ENCODE measurements at regions not wholly inside any gene's neighbourhood (a gene's known extent, or its start where the extent isn't known, plus 50 kb on each side); places are given as distances from the start of the nearest gene placed in this dataset.

DNA sequence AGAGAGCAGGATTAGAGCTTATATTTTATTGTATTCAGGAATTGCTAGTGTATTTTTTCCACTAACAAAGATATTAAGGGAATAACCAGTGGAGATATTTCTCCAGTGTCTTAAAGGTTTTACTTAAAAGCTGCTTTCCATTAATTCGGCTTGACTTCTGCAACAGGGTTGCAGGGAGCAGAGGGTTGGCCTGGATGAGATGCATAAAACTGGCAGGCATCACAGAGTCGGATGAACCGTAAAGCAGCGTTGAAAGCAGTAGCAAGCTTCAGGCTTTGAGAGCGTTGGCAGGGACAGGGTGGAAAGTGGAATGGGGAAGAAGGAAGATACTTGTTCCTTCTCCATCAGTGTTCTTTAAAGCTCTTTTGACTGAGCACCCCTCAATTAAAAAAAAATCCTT, 237.2 kb downstream of the LMO4 start:
- TF ChIP-seq, protein P1, sequence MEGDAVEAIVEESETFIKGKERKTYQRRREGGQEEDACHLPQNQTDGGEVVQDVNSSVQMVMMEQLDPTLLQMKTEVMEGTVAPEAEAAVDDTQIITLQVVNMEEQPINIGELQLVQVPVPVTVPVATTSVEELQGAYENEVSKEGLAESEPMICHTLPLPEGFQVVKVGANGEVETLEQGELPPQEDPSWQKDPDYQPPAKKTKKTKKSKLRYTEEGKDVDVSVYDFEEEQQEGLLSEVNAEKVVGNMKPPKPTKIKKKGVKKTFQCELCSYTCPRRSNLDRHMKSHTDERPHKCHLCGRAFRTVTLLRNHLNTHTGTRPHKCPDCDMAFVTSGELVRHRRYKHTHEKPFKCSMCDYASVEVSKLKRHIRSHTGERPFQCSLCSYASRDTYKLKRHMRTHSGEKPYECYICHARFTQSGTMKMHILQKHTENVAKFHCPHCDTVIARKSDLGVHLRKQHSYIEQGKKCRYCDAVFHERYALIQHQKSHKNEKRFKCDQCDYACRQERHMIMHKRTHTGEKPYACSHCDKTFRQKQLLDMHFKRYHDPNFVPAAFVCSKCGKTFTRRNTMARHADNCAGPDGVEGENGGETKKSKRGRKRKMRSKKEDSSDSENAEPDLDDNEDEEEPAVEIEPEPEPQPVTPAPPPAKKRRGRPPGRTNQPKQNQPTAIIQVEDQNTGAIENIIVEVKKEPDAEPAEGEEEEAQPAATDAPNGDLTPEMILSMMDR (IDR thresholded peaks at IDR 0.05), result no peak
- Mint-ChIP-seq H3K4me3 (no peak overlapping the region), H3K4me1 (ENCODE audit: low read depth) (no peaks in the 10 kb centered on the region), H3K9me3 (no peaks in the 10 kb centered on the region), H3K27me3 (peaks cover 2% of the 10 kb centered on the region), H3K27ac (no peak overlapping the region), H3K36me3 (ENCODE audit: low read depth) (no peaks in the 10 kb centered on the region)
- ChIA-PET CTCF (interaction anchor here (0.5 kb wide), 1 partner anchor 184 kb away, joined by 3 read pairs; no protein-coding TSS in a partner anchor), POLR2A (no interaction called here)
- ATAC-seq (no peak), DNase-seq (no peak)
- intact Hi-C loops (cut with micrococcal nuclease), result no loop called here

DNA sequence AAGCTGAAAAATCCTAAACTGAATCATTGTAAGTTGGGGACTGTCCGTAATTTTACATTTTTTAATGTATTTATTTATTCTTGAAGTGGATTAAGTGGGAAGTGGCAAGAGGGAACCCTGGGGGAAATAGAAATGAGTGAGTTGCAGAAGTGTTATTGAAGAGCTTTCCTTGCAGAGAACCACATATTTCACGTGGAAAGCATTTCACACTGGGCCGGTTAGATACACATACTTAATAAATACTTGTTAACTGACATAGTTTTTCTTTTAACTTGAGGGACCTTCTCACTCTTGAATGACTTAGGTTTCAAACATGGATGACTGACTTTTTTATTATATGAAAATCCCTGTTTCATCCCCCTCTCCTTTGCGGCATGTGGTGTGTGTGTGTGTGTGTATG, 239.3 kb downstream of the LMO4 start:
- H3K4me1 Mint-ChIP-seq (ENCODE audit: low read depth), result no peaks in the 10 kb centered on the region
- TF ChIP-seq, protein P1 (IDR thresholded peaks at IDR 0.05), result no peak
- no peak overlapping the region for H3K27ac Mint-ChIP-seq
- no peaks in the 10 kb centered on the region for H3K36me3 Mint-ChIP-seq (ENCODE audit: low read depth)
- no peaks in the 10 kb centered on the region for H3K9me3 Mint-ChIP-seq
- no peak for ATAC-seq
- POLR2A ChIA-PET, result no interaction called here
- CTCF ChIA-PET, result no interaction called here
- intact Hi-C loops (cut with micrococcal nuclease), result no loop called here
- no peak for DNase-seq
- H3K27me3 Mint-ChIP-seq, result peaks cover 4% of the 10 kb centered on the region
- no peak overlapping the region for H3K4me3 Mint-ChIP-seq

DNA sequence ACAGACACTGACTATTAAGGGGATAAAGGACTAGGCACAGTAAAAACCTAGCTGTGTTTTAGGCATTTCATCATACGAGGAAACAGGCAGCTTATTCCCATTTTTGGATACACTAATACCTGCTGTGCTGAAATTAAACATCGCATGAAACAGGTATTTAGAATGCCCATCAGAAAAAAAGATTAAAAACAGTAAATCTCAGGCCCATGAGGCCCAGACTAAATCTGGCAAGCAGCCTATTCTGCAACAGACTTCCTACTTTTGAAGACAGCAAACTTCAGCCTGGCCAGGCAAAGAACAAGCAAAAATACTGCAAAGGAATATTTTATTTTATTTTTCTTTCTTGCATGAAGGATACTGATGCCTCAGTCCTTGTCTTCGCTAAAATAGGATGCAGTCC, 240.2 kb downstream of the LMO4 start:
- H3K4me1 Mint-ChIP-seq (ENCODE audit: low read depth), result no peaks in the 10 kb centered on the region
- H3K4me3 Mint-ChIP-seq, result no peak overlapping the region
- no peaks in the 10 kb centered on the region for H3K36me3 Mint-ChIP-seq (ENCODE audit: low read depth)
- POLR2A ChIA-PET, result no interaction called here
- peaks cover 4% of the 10 kb centered on the region for H3K27me3 Mint-ChIP-seq
- ATAC-seq (no peak), DNase-seq (no peak)
- no peaks in the 10 kb centered on the region for H3K9me3 Mint-ChIP-seq
- intact Hi-C loops (cut with micrococcal nuclease), result no loop called here
- CTCF ChIA-PET, result no interaction called here
- no peak overlapping the region for H3K27ac Mint-ChIP-seq
- TF ChIP-seq, protein P1 (IDR thresholded peaks at IDR 0.05), result no peak

DNA sequence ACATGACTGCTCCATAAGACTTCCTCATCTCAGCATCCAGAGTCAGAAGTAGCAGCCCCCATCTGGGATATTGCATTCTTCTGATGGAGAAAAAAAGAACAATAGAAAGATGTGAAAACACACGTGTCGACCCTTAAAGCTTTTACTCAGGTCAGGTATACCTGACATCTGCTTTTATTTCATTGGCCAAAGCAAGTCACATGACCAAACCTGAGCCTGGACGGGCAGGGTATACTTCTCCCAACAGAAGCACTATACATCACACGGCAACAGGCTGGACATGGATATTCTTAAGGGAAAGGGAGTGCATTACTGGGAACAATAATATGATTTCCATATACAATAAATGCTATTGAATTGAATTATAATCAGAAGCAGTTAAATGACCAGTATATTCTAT, 243.3 kb downstream of the LMO4 start:
- intact Hi-C loops (cut with micrococcal nuclease), result no loop called here
- no peak for DNase-seq
- Mint-ChIP-seq H3K4me1 (ENCODE audit: low read depth) (no peaks in the 10 kb centered on the region), H3K4me3 (no peak overlapping the region), H3K27me3 (peaks cover 4% of the 10 kb centered on the region), H3K36me3 (ENCODE audit: low read depth) (no peaks in the 10 kb centered on the region), H3K27ac (no peak overlapping the region), H3K9me3 (no peaks in the 10 kb centered on the region)
- ChIA-PET CTCF (no interaction called here), POLR2A (no interaction called here)
- no peak for ATAC-seq
- TF ChIP-seq, protein P1 (IDR thresholded peaks at IDR 0.05), result no peak

DNA sequence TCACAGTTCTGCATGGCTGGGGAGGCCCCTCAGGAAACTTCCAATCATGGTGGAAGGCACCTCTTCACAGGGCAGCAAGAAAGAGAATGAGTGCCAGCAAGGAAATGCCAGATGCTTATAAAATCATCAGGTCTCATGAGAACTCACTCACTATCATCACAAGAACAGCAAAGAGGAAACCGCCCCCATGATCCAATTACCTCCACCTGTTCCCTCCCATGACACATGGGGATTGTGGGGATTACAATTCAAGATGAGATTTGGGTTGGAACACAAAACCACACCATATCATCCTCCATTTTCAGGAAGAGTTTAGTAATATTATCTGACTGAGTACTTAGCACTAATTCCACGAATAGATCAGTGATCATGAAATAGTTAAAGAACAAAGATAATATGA, 244.2 kb downstream of the LMO4 start:
- ChIA-PET CTCF (no interaction called here), POLR2A (no interaction called here)
- DNase-seq, result no peak
- H3K27ac Mint-ChIP-seq, result no peak overlapping the region
- H3K4me1 Mint-ChIP-seq (ENCODE audit: low read depth), result no peaks in the 10 kb centered on the region
- no peaks in the 10 kb centered on the region for H3K9me3 Mint-ChIP-seq
- no peak overlapping the region for H3K4me3 Mint-ChIP-seq
- H3K27me3 Mint-ChIP-seq, result peaks cover 6% of the 10 kb centered on the region
- intact Hi-C loops (cut with micrococcal nuclease), result no loop called here
- H3K36me3 Mint-ChIP-seq (ENCODE audit: low read depth), result no peaks in the 10 kb centered on the region
- TF ChIP-seq, protein P1 (IDR thresholded peaks at IDR 0.05), result no peak
- ATAC-seq, result no peak

All from activated CD8-positive, alpha-beta T cell treated with anti-CD3 and anti-CD28 coated beads for 36 hours (primary cell).